ENCODE measurements at regions not wholly inside any gene's neighbourhood (a gene's known extent, or its start where the extent isn't known, plus 50 kb on each side); places are given as distances from the start of the nearest gene placed in this dataset.

- TF ChIP-seq EZH2 (IDR thresholded peaks at IDR 0.05; ENCODE audit: low read length): no peak
- TF ChIP-seq CTCF (optimal IDR thresholded peaks at IDR 0.05 in 1 of 3, IDR thresholded peaks at IDR 0.05 in 1 of 3, conservative IDR thresholded peaks at IDR 0.05 in 1 of 3; ENCODE audit: extremely low read depth in 1 of 3, insufficient read depth in 2 of 3, low read length in 3 of 3): no peak
These were observed 442.7 kb downstream of the MIAT start for GRCh38 chr22:27099946-27100722.

GRCh38 chr22:27100789-27101188 lies 443.4 kb downstream of the MIAT start:
- Histone ChIP-seq H3K9me3 (ENCODE audit: control insufficient read depth, low read depth, low read length) (no peaks in the 10 kb centered on the region), H3K4me1 (ENCODE audit: control insufficient read depth, extremely low read depth, insufficient read depth, low read length) (no peaks in the 10 kb centered on the region), H4K20me1 (ENCODE audit: control insufficient read depth, extremely low read depth, insufficient read depth, low read length) (no peaks in the 10 kb centered on the region), H3K4me2 (ENCODE audit: control insufficient read depth, extremely low read depth, insufficient read depth, low read depth, low read length) (no peak overlapping the region), H2AFZ (ENCODE audit: control insufficient read depth, low read length) (no peak overlapping the region), H3K79me2 (ENCODE audit: control insufficient read depth, insufficient read depth, low read length) (no peaks in the 10 kb centered on the region), H3K27me3 (ENCODE audit: control insufficient read depth, extremely low read depth, insufficient read depth, low read length) (peaks cover 30% of the 10 kb centered on the region), H3K9ac (ENCODE audit: control insufficient read depth, extremely low read depth, insufficient read depth, low read length) (no peak overlapping the region), H3K27ac (ENCODE audit: control insufficient read depth, insufficient read depth, low read length) (no peak overlapping the region), H3K9me1 (ENCODE audit: control insufficient read depth, extremely low read depth, insufficient read depth, low read length) (no peaks in the 10 kb centered on the region), H3K4me3 (ENCODE audit: control insufficient read depth in 2 of 3, extremely low read depth in 1 of 3, insufficient read depth in 2 of 3, low read depth in 1 of 3, low read length in 3 of 3) (no peak overlapping the region), H3K36me3 (ENCODE audit: control insufficient read depth in 2 of 2, extremely low read depth in 1 of 2, insufficient read depth in 2 of 2, low read length in 2 of 2) (no peaks in the 10 kb centered on the region)
- DNase-seq (ENCODE audit: low read depth, low spot score) (no peak), FAIRE-seq (no peak)
- dilution Hi-C loops (cut with MboI; ENCODE audit: extremely low pct_ligation_motif_present, low sequenced_read_pairs): no loop called here
- TF ChIP-seq CTCF (optimal IDR thresholded peaks at IDR 0.05 in 1 of 3, IDR thresholded peaks at IDR 0.05 in 1 of 3, conservative IDR thresholded peaks at IDR 0.05 in 1 of 3; ENCODE audit: extremely low read depth in 1 of 3, insufficient read depth in 2 of 3, low read length in 3 of 3): no peak
- TF ChIP-seq EZH2 (IDR thresholded peaks at IDR 0.05; ENCODE audit: low read length): no peak

More at GRCh38 chr22:27099946-27100722, 442.7 kb downstream of the MIAT start:
- no peak for DNase-seq (ENCODE audit: low read depth, low spot score)
- no peaks in the 10 kb centered on the region for H3K79me2 ChIP-seq (ENCODE audit: control insufficient read depth, insufficient read depth, low read length)
- H3K4me2 ChIP-seq (ENCODE audit: control insufficient read depth, extremely low read depth, insufficient read depth, low read depth, low read length): no peak overlapping the region
- no peaks in the 10 kb centered on the region for H3K9me1 ChIP-seq (ENCODE audit: control insufficient read depth, extremely low read depth, insufficient read depth, low read length)
- H3K9me3 ChIP-seq (ENCODE audit: control insufficient read depth, low read depth, low read length): no peaks in the 10 kb centered on the region
- no peak overlapping the region for H2AFZ ChIP-seq (ENCODE audit: control insufficient read depth, low read length)
- peaks cover 30% of the 10 kb centered on the region for H3K27me3 ChIP-seq (ENCODE audit: control insufficient read depth, extremely low read depth, insufficient read depth, low read length)
- no peak overlapping the region for H3K4me3 ChIP-seq (ENCODE audit: control insufficient read depth in 2 of 3, extremely low read depth in 1 of 3, insufficient read depth in 2 of 3, low read depth in 1 of 3, low read length in 3 of 3)
- no peak for FAIRE-seq
- H3K27ac ChIP-seq (ENCODE audit: control insufficient read depth, insufficient read depth, low read length): no peak overlapping the region
- no peaks in the 10 kb centered on the region for H3K4me1 ChIP-seq (ENCODE audit: control insufficient read depth, extremely low read depth, insufficient read depth, low read length)
- dilution Hi-C loops (cut with MboI; ENCODE audit: extremely low pct_ligation_motif_present, low sequenced_read_pairs): no loop called here
- H3K36me3 ChIP-seq (ENCODE audit: control insufficient read depth in 2 of 2, extremely low read depth in 1 of 2, insufficient read depth in 2 of 2, low read length in 2 of 2): no peaks in the 10 kb centered on the region
- no peaks in the 10 kb centered on the region for H4K20me1 ChIP-seq (ENCODE audit: control insufficient read depth, extremely low read depth, insufficient read depth, low read length)
- H3K9ac ChIP-seq (ENCODE audit: control insufficient read depth, extremely low read depth, insufficient read depth, low read length): no peak overlapping the region

Measured in keratinocyte (primary cell).